PC-3 (cell line): ENCODE measurements at regions not wholly inside any gene's neighbourhood (a gene's known extent, or its start where the extent isn't known, plus 50 kb on each side); places are given as distances from the start of the nearest gene placed in this dataset.

ENCODE experiments used
- ATAC-seq: fragments of 200-7000 bp; cut with Tn5 transposase; 2 replicates; pipeline ENCODE4 v1.9.1; 2020; ENCODE audit warnings: mild to moderate bottlenecking, moderate library complexity
- BruUV-seq: library from RNA; stranded (reverse); fragments of 400-500 nt; replicated peaks from 2 replicates; lab custom pipeline; 2021; lab: Mats Ljungman, UMichigan
- CTCF ChIA-PET: fragments of 300-600 bp; sonication (Branson Sonifier 250); formaldehyde crosslinking; loops from one replicate; lab custom pipeline; 2022; ENCODE audit warnings: antibody characterized with exemption; lab: Charles Lee
- POLR2A ChIA-PET: fragments of 300-600 bp; sonication (Branson Sonifier 250); formaldehyde crosslinking; loops from one replicate; lab custom pipeline; 2022; ENCODE audit warnings: antibody characterized with exemption; ENCODE audit not compliant: unreplicated experiment; lab: Charles Lee
- DNase-seq: peaks from one replicate; pipeline ENCODE4 v3.0.0-alpha.2; 2015
- H2AFZ ChIP-seq: fragments of 300-600 bp; sonication (generic); 2 replicates; pipeline ENCODE4 v1.6.0; 2016; ENCODE audit warnings: antibody characterized with exemption, low read length
- H3F3A ChIP-seq: fragments of 300-600 bp; sonication (generic); one replicate; pipeline ENCODE4 v1.6.0; 2017; ENCODE audit warnings: antibody characterized with exemption, low read length, control low read depth, mild to moderate bottlenecking; ENCODE audit not compliant: unreplicated experiment
- H3K27ac ChIP-seq: fragments of 300-600 bp; sonication (generic); 2 replicates; pipeline ENCODE4 v1.5.1; 2016; ENCODE audit warnings: mild to moderate bottlenecking, low read length
- H3K27me3 ChIP-seq: fragments of 300-600 bp; sonication (generic); 2 replicates; pipeline ENCODE4 v1.6.1; 2016; ENCODE audit warnings: low read length, mixed read lengths
- H3K36me3 ChIP-seq: fragments of 300-600 bp; sonication (generic); 2 replicates; pipeline ENCODE4 v1.6.1; 2016; ENCODE audit warnings: low read depth, mixed run types, low read length, mixed read lengths
- H3K4me1 ChIP-seq: fragments of 300-600 bp; sonication (generic); 2 replicates; pipeline ENCODE4 v1.5.1; 2016; ENCODE audit warnings: low read length; ENCODE audit not compliant: insufficient read depth
- H3K4me2 ChIP-seq: fragments of 300-600 bp; sonication (generic); 2 replicates; pipeline ENCODE4 v1.6.0; 2016; ENCODE audit warnings: low read length
- H3K4me3 ChIP-seq: fragments of 300-600 bp; sonication (generic); 2 replicates; pipeline ENCODE4 v1.5.1; 2016; ENCODE audit warnings: mild to moderate bottlenecking, low read length, mixed read lengths
- H3K79me2 ChIP-seq: fragments of 300-600 bp; sonication (generic); 2 replicates; pipeline ENCODE4 v1.6.1; 2017; ENCODE audit warnings: low read length, mixed read lengths
- H3K9ac ChIP-seq: fragments of 300-600 bp; sonication (generic); 2 replicates; pipeline ENCODE4 v1.6.0; 2016; ENCODE audit warnings: mild to moderate bottlenecking, low read length
- H3K9me2 ChIP-seq: fragments of 300-600 bp; sonication (generic); replicated peaks from 2 replicates; pipeline ENCODE4 v1.6.1; 2016; ENCODE audit warnings: mixed run types, low read length, mixed read lengths
- H3K9me3 ChIP-seq: fragments of 300-600 bp; sonication (generic); 2 replicates; pipeline ENCODE4 v1.6.1; 2016; ENCODE audit warnings: low read length, mixed read lengths
- H4K20me1 ChIP-seq: fragments of 300-600 bp; sonication (generic); 2 replicates; pipeline ENCODE4 v1.6.1; 2016; ENCODE audit warnings: low read length, mixed read lengths
- CTCF ChIP-seq: fragments of 300-600 bp; sonication (generic); conservative IDR thresholded peaks from 2 replicates; pipeline ENCODE4 v1.5.1; 2017; ENCODE audit warnings: antibody characterized with exemption, low read depth, mild to moderate bottlenecking, low read length
- EZH2 ChIP-seq: fragments of 300-600 bp; sonication (generic); IDR thresholded peaks from one replicate; pipeline ENCODE4 v1.6.1; 2017; ENCODE audit warnings: antibody characterized with exemption, mild to moderate bottlenecking, low read length; ENCODE audit not compliant: unreplicated experiment
- EZH2phosphoT487 ChIP-seq: fragments of 300-600 bp; sonication (generic); IDR thresholded peaks from 2 replicates; pipeline ENCODE4 v1.6.1; 2018; ENCODE audit warnings: mild to moderate bottlenecking, antibody characterized with exemption, low read length, borderline replicate concordance
- intact Hi-C: fragments of 100-400 bp; cut with micrococcal nuclease; formaldehyde crosslinking; loops from 2 replicates; pipeline ENCODE4 v1.9.0; 2023

- Histone ChIP-seq H3K27ac (no peak overlapping the region), H2AFZ (no peak overlapping the region), H3K9me3 (no peaks in the 10 kb centered on the region), H3K4me3 (no peak overlapping the region), H3K9me2 (no peaks in the 10 kb centered on the region), H3K36me3 (no peaks in the 10 kb centered on the region), H3K4me2 (no peak overlapping the region), H3F3A (no peaks in the 10 kb centered on the region), H4K20me1 (no peaks in the 10 kb centered on the region), H3K79me2 (no peaks in the 10 kb centered on the region), H3K9ac (no peak overlapping the region), H3K27me3 (no peaks in the 10 kb centered on the region), H3K4me1 (no peaks in the 10 kb centered on the region)
- intact Hi-C loops: no loop called here
- TF ChIP-seq EZH2 (no peak), EZH2phosphoT487 (no peak), CTCF (no peak)
- POLR2A ChIA-PET: no interaction called here
- ATAC-seq (no peak), DNase-seq (no peak)
- BruUV-seq: no TSS peak
- CTCF ChIA-PET: no interaction called here
These were observed 54.6 kb upstream of the TNRC6A start for GRCh38 chr16:24674877-24675276.

GRCh38 chr16:24677388-24677787 is 52.1 kb upstream of the TNRC6A start:
- H2AFZ ChIP-seq: no peak overlapping the region
- POLR2A ChIA-PET: no interaction called here
- no TSS peak for BruUV-seq
- no peaks in the 10 kb centered on the region for H3K9me2 ChIP-seq
- no peaks in the 10 kb centered on the region for H3F3A ChIP-seq
- no peaks in the 10 kb centered on the region for H3K36me3 ChIP-seq
- H3K27ac ChIP-seq: no peak overlapping the region
- TF ChIP-seq CTCF (no peak), EZH2 (no peak), EZH2phosphoT487 (no peak)
- no peaks in the 10 kb centered on the region for H3K27me3 ChIP-seq
- CTCF ChIA-PET: no interaction called here
- DNase-seq: no peak
- no peak for ATAC-seq
- H3K4me2 ChIP-seq: no peak overlapping the region
- H3K4me1 ChIP-seq: peaks cover 6% of the 10 kb centered on the region; the same call in 1 of the 2 replicates
- H3K9me3 ChIP-seq: no peaks in the 10 kb centered on the region
- H3K4me3 ChIP-seq: no peak overlapping the region
- no peaks in the 10 kb centered on the region for H3K79me2 ChIP-seq
- intact Hi-C loops: no loop called here
- H3K9ac ChIP-seq: no peak overlapping the region
- no peaks in the 10 kb centered on the region for H4K20me1 ChIP-seq
